OCI-LY1 (cell line): ENCODE measurements at regions not wholly inside any gene's neighbourhood (a gene's known extent, or its start where the extent isn't known, plus 50 kb on each side); places are given as distances from the start of the nearest gene placed in this dataset.

ENCODE experiments used
- EZH2 ChIP-seq: fragments of 200-600 bp; sonication (generic), shearing (Covaris generic); IDR thresholded peaks from 2 replicates; pipeline ENCODE4 v1.8.0; 2017; ENCODE audit warnings: borderline replicate concordance, mixed run types, mild to moderate bottlenecking, antibody characterized with exemption, low read length, moderate library complexity, mixed read lengths
- TF ChIP-seq, protein P1 (sequence below): fragments of 200-600 bp; sonication (generic), shearing (Covaris generic); IDR thresholded peaks from 2 replicates; pipeline ENCODE4 v1.5.1; 2017; ENCODE audit warnings: mild to moderate bottlenecking, antibody characterized with exemption, low read length, moderate library complexity, mixed read lengths

DNA sequence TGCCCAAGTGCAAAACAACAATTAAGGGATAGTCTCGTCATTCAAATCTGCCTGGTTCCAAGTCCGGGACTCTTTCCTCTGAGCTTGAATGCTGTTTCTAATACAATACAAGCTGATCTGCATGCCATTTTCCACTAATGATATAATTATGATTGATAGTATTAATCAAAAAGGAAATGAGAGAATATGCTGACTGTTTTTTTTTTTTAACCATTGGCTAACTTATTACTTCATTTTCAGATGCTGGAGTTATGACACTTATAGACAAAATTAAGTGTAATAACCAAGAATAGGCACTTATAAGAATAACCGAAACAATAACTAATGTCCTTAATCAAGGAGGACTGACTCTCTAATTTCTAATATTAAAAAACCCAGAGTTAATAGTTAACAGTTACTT lies 343.6 kb downstream of the LPIN1 start:
- TF ChIP-seq, protein P1, sequence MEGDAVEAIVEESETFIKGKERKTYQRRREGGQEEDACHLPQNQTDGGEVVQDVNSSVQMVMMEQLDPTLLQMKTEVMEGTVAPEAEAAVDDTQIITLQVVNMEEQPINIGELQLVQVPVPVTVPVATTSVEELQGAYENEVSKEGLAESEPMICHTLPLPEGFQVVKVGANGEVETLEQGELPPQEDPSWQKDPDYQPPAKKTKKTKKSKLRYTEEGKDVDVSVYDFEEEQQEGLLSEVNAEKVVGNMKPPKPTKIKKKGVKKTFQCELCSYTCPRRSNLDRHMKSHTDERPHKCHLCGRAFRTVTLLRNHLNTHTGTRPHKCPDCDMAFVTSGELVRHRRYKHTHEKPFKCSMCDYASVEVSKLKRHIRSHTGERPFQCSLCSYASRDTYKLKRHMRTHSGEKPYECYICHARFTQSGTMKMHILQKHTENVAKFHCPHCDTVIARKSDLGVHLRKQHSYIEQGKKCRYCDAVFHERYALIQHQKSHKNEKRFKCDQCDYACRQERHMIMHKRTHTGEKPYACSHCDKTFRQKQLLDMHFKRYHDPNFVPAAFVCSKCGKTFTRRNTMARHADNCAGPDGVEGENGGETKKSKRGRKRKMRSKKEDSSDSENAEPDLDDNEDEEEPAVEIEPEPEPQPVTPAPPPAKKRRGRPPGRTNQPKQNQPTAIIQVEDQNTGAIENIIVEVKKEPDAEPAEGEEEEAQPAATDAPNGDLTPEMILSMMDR = no peak
- no peak for TF ChIP-seq EZH2
